HG03039 (cell line): ENCODE measurements at regions not wholly inside any gene's neighbourhood (a gene's known extent, or its start where the extent isn't known, plus 50 kb on each side); places are given as distances from the start of the nearest gene placed in this dataset.
"Not testable (repeated sequence)": the region's sequence is repeated elsewhere in the genome, so short reads cannot be mapped to it uniquely, and the experiment has no call there.

Experiments used
- ATAC-seq: cut with Tn5 transposase; IDR thresholded peaks from one replicate; pipeline ENCODE4 v1.9.1; 2021; ENCODE audit warnings: mild to moderate bottlenecking, moderate library complexity; ENCODE audit not compliant: unreplicated experiment

DNA sequence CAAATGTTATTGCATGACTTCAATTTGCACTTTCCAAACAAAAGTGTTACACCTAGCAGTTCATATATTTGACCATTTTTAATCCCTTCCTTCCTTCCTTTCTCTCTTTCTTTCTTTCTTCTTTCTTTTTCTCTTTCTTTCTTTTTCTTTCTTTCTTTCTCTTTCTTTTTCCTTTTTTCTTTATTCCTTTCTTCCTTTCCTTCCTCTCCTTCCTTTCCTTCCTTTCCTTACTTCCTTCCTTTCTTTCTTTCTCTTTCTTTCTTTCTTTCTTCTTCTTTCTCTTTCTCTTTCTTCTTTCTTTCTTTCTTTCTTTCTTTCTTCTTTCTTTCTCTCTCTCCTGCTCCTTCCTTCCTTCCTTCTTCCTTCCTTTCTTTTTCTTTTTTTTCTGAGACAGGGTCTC lies 146.7 kb upstream of the ALKAL2 start:
- no peak for ATAC-seq

DNA sequence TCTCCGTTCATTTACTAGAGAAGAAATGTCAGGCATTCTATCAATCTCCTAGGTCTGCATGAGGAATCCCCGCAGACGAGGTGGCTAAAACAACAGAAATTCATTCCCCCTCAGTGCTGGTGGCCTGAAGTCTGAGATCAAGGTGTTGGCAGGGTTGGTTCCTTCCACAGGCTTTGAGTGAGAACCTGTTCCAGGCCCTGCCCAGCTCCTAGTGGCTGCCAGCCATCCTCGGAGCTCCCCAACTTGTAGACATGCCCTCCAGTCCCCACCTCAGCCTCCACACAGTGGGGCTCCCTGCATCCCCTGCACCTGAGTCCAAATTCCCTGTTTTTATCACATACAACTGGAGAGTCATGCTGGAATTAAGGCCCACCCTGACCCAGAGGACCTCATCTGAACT lies 145.3 kb upstream of the ALKAL2 start:
- no peak for ATAC-seq

DNA sequence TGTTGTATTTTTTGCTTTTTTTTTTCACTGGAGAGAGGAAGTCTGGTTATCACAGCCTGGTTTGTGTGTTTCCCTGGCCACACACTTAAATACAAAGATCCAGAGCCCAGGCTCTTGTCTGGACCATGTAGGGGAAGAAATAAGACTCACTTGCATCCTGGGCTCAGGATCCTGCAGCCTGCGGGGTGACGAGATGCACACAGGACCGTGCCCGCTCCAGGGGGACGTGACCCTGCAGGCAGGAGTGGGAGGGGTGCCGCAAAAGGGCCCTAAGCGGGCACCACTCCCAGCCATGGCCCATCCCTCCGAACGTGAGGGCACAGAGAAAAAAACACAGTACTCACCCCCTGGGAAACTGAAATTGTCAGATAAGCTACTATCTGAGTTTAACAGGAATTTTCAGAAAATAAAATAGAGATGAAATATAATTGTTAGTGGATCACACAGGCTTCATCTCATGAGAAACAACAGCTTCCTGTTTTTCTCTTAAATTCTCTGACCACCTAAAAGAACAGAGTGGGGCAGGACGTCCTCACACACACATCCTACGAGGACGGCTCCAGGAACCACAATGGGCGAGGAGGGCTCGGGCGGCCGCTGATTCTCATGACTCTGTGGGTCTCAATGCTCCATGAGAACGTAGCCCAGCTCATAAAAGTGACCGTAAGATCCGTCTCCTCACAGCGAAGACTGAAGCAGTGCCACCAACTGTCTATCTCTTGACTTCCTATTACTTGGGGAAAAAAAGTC lies 142.6 kb upstream of the ALKAL2 start:
- ATAC-seq, result no peak

DNA sequence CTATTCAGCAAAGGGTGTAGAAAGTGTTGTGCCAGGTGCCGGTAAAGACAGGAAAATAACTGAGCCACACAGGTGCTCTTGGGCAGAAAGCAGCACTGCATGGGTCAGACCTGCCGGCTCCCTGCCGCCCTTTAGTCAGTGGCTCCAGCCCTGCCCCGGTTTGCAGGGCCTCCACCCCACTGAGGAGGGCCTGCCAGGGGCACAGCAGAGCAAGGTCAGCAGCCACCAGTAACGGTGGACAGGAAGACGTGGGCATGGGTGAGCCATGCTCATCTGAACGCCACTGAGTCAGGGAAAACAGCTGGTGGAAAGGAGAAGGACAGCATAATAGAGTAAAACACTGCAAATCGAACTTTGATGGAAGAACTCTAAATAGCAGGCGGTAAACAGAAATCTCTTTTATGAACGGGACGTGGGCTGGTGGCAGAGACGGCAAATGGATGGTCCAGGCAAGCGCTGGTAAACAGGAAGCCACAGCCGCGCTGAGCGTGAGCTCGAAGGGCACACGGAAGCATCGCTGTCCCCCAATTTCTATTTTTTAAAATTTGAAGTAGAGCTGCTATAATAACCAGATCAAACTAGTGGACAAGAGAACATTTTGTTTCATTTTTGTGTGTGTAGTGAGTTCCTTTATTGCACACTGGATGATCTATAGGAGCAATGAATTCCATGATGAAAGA lies 141.8 kb upstream of the ALKAL2 start:
- no peak for ATAC-seq

DNA sequence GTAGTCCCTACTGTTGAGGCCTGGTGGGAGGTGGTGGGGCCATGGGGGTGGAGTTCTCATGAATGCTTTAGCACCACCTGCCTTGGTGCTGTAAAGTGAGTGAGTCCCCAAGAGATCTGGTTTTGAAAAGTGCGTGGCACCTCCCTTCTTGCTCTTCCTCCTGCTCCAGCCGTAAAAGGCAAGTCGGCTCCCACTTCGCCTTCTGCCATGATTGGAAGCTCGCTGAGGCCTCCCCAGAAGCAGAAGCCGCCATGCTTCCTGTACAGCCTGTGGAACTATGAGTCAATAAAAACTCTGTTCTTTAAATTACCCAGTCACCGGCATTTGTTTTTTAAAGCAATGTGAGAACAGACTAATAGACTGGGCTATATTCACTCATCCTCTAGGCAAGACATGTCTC lies 141.3 kb upstream of the ALKAL2 start:
- no peak for ATAC-seq

DNA sequence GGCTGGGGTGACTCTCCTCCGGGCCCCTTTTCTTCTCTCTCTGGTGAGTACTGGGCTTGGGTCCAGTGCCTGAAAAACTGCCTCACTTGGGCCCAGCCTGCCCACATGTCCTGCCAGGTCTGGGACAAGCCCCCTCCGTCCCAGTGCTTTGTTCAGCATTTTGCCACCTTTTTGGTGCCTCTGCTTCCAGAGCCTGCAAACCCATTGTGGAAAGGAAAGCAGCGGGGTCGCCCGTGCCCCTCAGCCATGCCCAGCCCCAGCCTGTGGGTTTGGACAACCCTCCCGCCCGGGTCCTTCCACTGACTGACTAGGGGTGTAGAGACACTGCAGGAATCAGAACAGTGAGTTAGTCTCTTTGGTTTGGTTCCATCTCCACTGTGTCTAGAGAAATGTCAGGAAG lies 140.7 kb upstream of the ALKAL2 start:
- no peak for ATAC-seq

DNA sequence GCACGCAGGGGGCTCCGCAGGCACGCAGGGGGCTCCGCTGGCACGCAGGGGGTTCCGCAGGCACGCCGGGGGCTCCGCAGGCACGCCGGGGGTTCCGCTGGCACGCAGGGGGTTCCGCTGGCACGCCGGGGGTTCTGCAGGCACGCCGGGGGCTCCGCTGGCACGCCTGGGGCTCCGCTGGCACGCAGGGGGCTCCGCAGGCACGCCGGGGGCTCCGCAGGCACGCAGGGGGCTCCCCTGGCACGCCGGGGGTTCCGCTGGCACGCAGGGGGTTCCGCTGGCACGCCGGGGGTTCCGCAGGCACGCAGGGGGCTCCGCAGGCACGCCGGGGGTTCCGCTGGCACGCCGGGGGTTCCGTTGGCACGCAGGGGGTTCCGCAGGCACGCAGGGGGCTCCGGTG lies 138.8 kb upstream of the ALKAL2 start:
- ATAC-seq, result not testable (repeated sequence)

DNA sequence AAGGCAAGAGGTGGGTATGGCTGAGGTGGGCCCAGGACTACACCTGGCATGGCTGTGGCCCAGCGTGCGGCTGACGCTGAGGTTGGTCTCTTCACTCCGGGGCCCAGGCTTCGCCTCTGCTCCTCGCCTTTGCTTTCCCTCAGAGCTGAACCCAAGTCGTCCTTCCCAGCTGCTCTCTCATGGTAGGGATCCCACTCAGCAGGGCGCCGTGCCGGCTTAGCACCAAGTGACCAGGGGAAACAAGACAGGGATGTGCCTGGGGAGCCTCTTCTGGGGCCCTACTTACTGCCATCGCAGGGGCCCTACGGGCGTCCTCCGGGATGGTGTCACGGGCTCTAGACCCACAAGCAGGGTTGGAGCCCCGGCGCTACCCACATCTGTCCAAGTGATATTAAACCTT lies 138.1 kb upstream of the ALKAL2 start:
- ATAC-seq, result no peak

DNA sequence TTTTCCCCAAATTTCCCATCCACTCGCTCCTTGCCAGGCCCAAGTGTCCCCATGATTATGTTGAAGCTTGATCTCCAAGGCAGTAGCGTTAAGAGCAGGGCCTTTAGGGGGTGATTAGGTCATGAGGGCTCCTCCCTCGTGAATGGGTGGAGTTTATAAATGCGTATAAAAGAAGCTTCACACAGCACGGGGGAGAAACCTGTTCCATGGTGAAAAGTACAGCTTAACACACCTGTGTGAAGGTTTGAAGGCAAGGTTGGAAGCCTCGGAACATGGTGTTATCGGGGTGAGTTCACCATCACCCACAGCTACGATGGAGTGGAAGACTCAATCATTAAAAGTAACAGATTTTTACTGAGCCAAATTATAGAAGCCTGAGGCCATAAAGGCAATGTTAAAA lies 137.4 kb upstream of the ALKAL2 start:
- no peak for ATAC-seq

DNA sequence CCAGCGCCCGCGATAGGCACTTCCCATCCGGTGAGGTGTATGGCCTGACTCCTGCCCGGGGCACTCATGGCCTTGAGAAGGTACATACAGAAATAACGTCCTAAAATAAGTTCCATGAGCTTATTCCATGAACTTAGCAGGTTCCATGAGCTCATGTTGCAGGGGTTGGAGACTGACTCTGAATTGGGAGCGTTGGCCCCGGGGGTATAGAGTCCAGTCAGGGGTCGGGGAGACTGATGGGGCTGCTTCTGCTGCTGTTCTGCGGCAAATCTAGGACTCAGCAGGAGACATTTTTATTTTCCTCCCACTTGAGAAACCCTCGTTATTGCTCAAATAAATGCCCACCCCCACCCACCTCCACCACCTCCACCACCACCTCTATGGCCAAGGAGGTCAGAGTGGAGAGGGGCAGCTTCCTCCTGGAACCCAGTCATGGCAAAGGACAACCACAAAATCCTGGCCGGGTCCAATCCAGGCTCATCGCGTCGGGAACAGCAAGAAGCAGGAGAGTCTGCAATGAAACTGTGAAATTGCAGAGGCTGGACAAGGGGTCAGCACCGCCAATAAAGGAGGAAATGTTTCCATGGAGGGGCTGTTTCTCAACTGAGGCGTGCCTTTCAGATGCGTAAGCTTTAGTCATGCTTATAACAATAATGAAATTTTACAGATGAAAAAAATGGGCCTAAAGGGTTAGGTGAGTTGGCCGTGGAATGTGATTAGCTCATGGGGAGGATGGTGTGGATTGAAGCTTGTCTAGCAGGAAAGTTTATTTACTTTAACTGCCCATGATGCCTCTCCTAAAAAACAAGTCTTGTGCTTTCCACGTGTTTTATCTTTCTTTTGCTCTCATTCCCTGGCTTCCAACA lies 136.6 kb upstream of the ALKAL2 start:
- no peak for ATAC-seq

DNA sequence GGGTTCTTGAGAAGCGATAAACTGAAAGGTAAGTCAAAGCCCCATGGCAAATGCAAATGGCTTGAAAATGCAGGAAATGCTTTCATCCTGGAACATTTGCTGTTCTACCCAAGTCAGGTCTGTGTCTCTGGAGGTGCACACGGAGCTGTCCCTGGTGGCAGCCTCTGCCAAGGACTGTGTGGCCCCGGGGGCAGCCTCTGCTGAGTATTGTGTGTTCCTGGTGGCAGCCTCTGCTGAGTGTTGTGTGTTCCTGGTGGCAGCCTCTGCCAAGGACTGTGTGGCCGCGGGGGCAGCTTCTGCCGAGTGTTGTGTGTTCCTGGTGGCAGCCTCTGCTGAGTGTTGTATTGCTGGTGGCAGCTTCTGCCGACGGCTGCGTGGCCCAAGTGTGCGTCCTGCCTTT lies 135.6 kb upstream of the ALKAL2 start:
- no peak for ATAC-seq

DNA sequence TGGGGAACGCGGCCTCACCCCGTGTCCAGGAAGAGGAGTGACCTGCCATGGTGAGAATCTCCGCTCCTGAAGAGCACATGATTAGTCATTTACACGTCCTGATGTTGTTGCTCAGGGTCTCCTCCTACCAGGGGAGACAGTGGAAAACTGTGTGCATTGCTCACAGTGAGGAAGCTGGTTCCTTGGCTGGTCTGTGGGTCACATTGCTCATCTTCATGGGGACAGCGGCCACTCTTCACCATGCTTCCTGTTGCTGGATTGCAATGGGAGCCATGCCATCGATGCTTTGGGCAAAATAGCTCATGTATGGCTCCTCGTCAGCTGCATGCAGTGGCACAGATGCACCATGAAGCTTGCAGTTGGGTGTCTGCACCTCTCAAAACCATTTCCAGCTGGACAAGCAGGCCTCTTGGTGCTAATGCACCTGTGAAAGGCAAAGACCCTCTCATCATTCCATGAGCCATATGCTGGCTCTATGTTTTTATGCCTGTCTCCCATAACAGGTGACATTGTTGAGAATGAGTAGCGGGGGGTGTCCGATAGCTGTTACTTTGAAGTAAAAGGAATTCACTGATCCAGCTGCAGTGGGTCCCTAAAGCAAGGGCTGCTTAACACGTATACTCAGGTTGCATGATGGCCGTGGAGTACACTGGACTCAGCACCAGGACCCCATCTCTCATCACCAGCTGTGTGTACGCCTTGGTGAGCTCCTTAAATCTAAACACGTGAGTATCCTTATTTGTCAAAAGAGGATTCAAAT lies 135.0 kb upstream of the ALKAL2 start:
- no peak for ATAC-seq

DNA sequence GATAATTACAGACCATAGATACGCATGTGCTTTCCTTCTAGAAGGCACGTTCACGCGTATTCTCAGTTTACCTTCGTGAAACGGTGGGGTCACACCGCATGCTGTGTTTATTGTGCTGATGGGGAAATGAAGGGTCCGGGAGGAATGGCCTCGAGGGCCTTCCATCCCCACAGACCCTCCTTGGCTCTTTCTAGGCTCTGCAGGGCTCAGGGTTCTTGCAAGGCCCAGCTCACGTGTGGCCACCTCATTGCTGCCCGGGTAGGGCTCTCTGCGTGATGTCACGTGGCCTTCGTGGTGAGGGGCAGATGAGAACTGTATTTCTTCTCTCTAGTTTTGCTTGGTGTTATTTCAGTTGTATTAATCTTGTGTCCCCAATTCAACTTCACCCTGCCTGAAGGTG lies 133.5 kb upstream of the ALKAL2 start:
- ATAC-seq, result no peak

DNA sequence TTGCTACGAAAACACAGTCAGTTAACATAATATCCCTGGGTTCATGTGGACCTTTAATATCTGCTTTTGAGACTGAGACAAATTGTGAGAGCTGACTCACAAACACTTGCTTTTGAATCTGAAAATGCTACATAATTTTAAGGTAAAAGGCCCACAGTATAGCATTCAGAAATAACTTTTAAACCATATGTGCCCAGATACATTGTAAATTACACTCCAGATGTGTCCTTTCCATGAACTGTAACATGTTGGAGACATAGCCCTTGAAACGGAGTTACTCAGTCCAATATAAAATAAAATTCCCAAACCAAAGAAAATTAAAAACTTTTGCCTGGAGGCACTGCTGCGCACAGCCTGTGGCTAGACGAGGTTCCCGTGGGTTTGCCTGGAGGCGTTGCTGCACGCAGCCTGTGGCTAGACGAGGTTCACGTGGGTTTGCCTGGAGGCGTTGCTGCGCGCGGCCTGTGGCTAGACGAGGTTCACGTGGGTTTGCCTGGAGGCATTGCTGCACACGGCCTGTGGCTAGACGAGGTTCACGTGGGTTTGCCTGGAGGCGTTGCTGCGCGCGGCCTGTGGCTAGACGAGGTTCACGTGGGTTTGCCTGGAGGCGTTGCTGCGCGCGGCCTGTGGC lies 131.9 kb upstream of the ALKAL2 start:
- ATAC-seq, result no peak

DNA sequence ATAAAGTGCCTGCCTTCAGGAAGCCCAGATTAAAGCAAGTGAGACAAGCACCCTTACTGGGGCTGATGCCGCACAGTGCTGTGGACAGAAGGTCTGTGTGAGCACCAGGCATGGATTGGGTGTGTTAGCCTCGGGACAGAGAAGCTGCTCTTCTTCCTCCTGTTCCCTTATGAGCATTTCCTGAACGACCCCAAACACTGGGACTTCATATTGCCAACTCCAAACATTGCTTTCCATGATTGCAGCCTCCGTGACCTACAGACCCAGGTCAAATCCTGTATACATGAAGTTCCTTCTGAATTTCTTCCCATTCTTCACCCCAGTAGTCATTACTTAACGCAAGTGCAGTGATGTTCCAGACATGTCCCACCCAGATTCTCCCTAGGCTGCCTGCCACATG lies 129.8 kb upstream of the ALKAL2 start:
- no peak for ATAC-seq

DNA sequence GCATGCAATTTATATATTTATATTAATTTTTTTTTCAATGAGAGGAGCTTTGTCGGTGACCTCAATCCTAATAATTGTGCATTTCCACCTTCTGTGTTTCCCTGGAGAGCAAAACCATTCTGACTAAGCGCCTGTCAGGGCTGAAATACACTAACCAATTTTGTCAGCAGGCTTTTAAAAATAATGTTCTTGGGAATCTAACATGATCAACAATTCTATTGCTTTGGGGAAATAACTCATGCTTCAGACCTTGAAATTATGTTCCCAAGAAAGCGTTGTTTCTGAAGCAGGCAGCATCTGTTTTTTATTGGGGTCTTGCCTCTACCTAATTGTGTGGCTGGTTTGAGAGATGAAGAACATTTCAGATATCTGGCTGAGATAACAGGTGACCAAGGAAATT lies 129.1 kb upstream of the ALKAL2 start:
- ATAC-seq, result no peak

DNA sequence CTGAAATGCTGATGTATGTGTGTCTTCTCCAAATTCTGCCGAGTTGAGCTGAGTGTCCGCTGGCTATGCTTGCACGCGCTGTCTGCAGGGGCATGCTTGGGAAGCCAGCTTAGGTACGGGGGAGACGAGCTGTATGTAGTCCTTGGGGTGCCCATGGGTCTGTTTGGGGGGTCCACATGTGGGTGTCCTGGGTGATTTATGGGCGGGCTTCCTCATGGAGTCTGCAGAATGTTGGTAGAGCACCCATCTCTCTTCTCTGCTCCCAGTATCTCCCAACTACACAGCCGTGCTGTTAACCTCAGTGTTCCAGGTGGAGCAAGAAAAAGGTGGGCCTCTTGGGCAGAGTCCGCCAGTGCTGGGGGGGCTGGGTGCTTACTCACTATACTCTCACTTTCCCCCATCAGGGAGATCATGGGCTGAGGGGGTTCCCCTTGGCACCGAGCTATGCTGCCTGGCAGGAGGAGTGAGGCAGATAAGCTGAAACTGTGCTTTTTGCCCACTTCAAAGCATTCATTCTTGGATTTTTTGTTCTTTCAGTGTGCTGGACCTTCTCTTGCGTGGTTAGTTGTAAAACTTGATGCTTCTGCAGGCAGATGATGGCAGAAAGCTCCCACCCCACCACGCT lies 128.2 kb upstream of the ALKAL2 start:
- no peak for ATAC-seq

DNA sequence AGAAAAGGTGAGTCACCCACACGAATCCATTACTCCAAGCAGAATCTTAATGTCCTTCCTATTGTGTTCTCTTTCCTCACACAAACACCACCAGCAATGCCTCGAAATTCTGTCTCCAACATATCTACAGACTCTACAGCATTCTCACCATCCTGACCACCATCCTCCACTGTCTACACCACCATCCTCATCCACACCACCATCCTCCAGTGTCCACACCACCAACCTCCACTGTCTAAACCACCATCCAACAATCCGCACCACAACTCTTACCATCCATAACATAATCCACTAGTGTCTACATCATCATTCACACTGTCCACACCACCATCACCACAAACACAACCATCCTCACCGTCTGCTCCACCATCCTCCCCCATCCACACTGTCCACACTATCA lies 121.6 kb upstream of the ALKAL2 start:
- no peak for ATAC-seq

DNA sequence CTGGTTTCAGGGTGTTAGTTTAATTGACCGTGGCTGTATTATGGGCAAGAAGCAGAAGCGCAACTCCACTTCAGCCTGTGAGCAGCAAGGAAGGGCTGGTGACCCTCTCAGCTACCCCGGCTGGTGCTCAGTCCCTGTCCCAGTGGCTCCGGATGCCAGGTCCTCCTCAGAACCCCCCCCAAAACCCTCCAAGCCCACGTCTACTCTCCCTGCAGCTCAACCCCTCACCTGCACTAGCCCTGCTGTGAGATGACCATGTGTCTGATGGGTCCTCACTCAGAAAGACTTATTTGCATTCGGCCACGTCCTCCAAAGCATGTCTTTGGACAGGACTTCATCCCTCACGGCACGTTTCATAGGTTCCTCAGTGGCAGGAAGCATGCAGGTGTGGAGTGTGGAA lies 119.7 kb upstream of the ALKAL2 start:
- no peak for ATAC-seq

DNA sequence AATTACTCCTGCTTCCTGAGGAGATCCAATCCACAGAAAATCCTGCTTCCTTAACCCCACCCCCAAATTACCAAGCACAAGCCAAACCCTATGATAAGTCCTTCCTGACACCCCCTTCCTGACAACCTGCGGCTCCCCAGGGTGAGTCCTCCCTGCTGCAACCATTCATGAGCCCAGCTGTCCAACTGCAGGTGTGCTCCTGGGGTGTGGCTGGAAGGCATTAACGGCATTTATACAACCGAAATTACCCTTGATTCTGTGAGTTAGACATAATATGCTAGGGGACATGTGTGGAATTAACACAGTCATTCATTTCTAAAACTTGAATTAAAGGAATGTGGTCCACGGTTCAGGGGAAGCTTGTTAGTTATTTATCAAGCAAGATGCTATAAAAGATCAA lies 119.0 kb upstream of the ALKAL2 start:
- no peak for ATAC-seq
